PC-9 (cell line): ENCODE measurements at regions not wholly inside any gene's neighbourhood (a gene's known extent, or its start where the extent isn't known, plus 50 kb on each side); places are given as distances from the start of the nearest gene placed in this dataset.

Experiments used
- CTCF ChIP-seq: fragments of 200-600 bp; sonication (generic); conservative IDR thresholded peaks from 2 replicates; pipeline ENCODE4 v1.6.1; 2017; ENCODE audit warnings: mixed run types, antibody characterized with exemption, mild to moderate bottlenecking, moderate library complexity
- EZH2 ChIP-seq: fragments of 200-600 bp; sonication (generic); IDR thresholded peaks from 2 replicates; pipeline ENCODE4 v1.8.0; 2017; ENCODE audit warnings: antibody characterized with exemption, low read depth

GRCh38 chr2:142629193-142629592, 248.3 kb upstream of the KYNU start:
- no peak for TF ChIP-seq EZH2
- TF ChIP-seq CTCF, result no peak
